Glutamatergic neuron (in vitro differentiated cells): ENCODE measurements at regions not wholly inside any gene's neighbourhood (a gene's known extent, or its start where the extent isn't known, plus 50 kb on each side); places are given as distances from the start of the nearest gene placed in this dataset.

Experiments
- DNase-seq: peaks from one replicate; pipeline ENCODE4 v3.0.0; 2022
- H3K27ac Mint-ChIP-seq: one replicate; pipeline ENCODE4 v1.8.0; 2020; ENCODE audit warnings: mild to moderate bottlenecking, mixed read lengths, inconsistent platforms; ENCODE audit not compliant: unreplicated experiment
- H3K27me3 Mint-ChIP-seq: one replicate; pipeline ENCODE4 v1.8.0; 2020; ENCODE audit warnings: mild to moderate bottlenecking, moderate library complexity, mixed read lengths, inconsistent platforms; ENCODE audit not compliant: unreplicated experiment
- H3K36me3 Mint-ChIP-seq: one replicate; pipeline ENCODE4 v1.8.0; 2020; ENCODE audit warnings: mild to moderate bottlenecking, mixed read lengths, inconsistent platforms; ENCODE audit not compliant: unreplicated experiment
- H3K4me1 Mint-ChIP-seq: one replicate; pipeline ENCODE4 v1.8.0; 2020; ENCODE audit warnings: mild to moderate bottlenecking, low read depth, mixed read lengths, inconsistent platforms; ENCODE audit not compliant: unreplicated experiment
- H3K4me3 Mint-ChIP-seq: one replicate; pipeline ENCODE4 v1.8.0; 2020; ENCODE audit warnings: mild to moderate bottlenecking, mixed read lengths, inconsistent platforms; ENCODE audit not compliant: unreplicated experiment
- H3K9me3 Mint-ChIP-seq: one replicate; pipeline ENCODE4 v1.8.0; 2020; ENCODE audit warnings: mild to moderate bottlenecking, moderate library complexity, mixed read lengths, inconsistent platforms; ENCODE audit not compliant: unreplicated experiment
- TF ChIP-seq, protein P1 (sequence below): fragments of 200-600 bp; sonication (generic); IDR thresholded peaks from one replicate; pipeline ENCODE4 v1.5.0; 2021; ENCODE audit not compliant: partially characterized antibody, unreplicated experiment

DNA sequence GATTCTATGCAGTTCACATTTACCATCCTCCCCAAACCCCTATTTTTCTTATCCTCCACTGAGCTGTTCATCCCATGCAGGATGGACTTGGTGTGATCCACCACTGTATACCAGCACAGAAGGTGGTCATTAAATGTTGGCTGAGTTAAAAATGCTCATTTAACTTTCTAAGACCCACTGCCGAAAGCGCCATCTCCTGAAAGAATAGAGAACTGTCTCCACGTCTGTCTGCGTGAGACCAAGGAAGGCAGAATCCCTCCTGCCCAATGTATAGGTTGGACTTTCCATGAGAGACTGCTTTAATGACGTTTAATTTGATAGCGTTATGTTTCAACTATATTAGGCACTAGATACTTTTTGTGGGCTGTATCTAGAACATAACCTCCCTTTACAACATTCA, 124.3 kb downstream of the GPAM start:
- no peaks in the 10 kb centered on the region for H3K4me1 Mint-ChIP-seq
- TF ChIP-seq, protein P1, sequence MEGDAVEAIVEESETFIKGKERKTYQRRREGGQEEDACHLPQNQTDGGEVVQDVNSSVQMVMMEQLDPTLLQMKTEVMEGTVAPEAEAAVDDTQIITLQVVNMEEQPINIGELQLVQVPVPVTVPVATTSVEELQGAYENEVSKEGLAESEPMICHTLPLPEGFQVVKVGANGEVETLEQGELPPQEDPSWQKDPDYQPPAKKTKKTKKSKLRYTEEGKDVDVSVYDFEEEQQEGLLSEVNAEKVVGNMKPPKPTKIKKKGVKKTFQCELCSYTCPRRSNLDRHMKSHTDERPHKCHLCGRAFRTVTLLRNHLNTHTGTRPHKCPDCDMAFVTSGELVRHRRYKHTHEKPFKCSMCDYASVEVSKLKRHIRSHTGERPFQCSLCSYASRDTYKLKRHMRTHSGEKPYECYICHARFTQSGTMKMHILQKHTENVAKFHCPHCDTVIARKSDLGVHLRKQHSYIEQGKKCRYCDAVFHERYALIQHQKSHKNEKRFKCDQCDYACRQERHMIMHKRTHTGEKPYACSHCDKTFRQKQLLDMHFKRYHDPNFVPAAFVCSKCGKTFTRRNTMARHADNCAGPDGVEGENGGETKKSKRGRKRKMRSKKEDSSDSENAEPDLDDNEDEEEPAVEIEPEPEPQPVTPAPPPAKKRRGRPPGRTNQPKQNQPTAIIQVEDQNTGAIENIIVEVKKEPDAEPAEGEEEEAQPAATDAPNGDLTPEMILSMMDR = no peak
- no peak overlapping the region for H3K27ac Mint-ChIP-seq
- peaks cover 2% of the 10 kb centered on the region for H3K27me3 Mint-ChIP-seq
- DNase-seq = no peak
- H3K36me3 Mint-ChIP-seq = no peaks in the 10 kb centered on the region
- H3K4me3 Mint-ChIP-seq = no peak overlapping the region
- no peaks in the 10 kb centered on the region for H3K9me3 Mint-ChIP-seq

DNA sequence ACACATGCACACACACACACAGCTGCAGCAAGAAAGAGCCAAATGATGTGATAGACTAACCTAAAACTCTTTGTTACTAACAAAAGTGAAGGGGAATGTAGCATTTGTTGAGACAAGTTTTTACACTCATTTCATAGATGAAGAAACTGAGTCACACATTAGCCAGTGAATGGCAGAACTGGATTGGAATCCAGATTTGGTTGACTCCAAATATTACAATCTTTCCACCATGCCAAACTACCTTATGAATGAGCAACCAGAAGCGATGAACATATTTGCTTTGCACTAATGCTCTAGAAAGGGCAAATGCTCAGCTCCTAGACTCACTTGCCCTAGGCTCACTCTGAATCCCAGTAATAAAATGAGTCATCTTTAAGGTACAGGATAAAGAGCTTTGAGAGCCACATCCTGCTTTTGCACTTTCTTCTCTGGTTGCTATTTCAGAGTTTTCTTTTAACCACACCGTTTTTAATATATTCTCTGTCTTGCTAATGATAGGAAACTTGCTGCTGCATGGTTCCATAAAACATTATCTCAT, 111.9 kb downstream of the GPAM start:
- Mint-ChIP-seq H3K27ac (no peak overlapping the region), H3K27me3 (peaks cover 2% of the 10 kb centered on the region), H3K36me3 (no peaks in the 10 kb centered on the region), H3K4me3 (no peak overlapping the region), H3K4me1 (no peaks in the 10 kb centered on the region), H3K9me3 (no peaks in the 10 kb centered on the region)
- TF ChIP-seq, protein P1 = no peak
- DNase-seq = no peak

DNA sequence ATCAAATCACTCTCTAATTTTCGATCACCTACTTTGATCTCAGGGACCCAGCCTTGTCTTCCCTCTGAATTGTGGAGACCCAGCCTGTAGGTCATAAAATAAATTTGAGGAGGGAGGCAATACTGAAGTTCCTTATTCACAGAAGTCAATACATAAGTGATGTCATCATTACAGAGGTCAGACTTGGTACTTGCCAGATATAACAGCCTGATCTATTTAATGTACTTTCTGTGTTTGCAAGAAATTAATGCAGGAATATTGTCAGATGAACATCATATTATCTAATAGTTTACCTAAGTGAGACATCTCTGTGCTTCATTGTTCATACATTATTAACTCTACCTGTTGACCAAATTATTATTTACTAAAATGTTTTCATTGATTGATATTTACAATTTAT, 105.6 kb downstream of the GPAM start:
- H3K9me3 Mint-ChIP-seq = no peaks in the 10 kb centered on the region
- TF ChIP-seq, protein P1 = no peak
- no peak for DNase-seq
- H3K36me3 Mint-ChIP-seq = no peaks in the 10 kb centered on the region
- no peaks in the 10 kb centered on the region for H3K27me3 Mint-ChIP-seq
- no peaks in the 10 kb centered on the region for H3K4me1 Mint-ChIP-seq
- H3K27ac Mint-ChIP-seq = no peak overlapping the region
- no peak overlapping the region for H3K4me3 Mint-ChIP-seq

DNA sequence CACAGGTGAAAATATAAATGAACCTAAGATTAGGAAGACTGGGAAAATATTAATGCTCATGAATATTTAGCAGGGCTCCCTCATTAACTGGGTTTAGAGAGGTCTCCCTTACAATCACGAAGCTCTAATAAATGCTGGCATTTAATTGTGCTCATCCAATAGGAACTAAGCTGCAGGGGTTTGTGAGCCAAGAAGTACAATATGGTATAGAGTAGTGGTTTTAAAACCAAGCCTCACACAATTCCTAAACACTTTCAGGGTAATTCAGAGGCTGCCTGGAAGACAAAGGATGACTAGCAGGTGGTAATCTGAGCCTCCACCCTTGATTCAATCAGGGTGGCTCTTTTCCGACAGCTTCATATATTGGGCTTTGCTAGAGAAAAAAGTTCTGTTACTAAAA, 103.3 kb downstream of the GPAM start:
- Mint-ChIP-seq H3K9me3 (no peaks in the 10 kb centered on the region), H3K4me1 (no peaks in the 10 kb centered on the region), H3K36me3 (no peaks in the 10 kb centered on the region), H3K27me3 (no peaks in the 10 kb centered on the region), H3K4me3 (no peak overlapping the region), H3K27ac (no peak overlapping the region)
- no peak for DNase-seq
- TF ChIP-seq, protein P1 = no peak

GRCh38 chr10:112082120-112082519, 101.4 kb downstream of the GPAM start:
- no peak for DNase-seq
- H3K4me3 Mint-ChIP-seq = no peak overlapping the region
- no peaks in the 10 kb centered on the region for H3K9me3 Mint-ChIP-seq
- H3K36me3 Mint-ChIP-seq = no peaks in the 10 kb centered on the region
- TF ChIP-seq, protein P1 = no peak
- H3K27me3 Mint-ChIP-seq = no peaks in the 10 kb centered on the region
- no peaks in the 10 kb centered on the region for H3K4me1 Mint-ChIP-seq
- no peak overlapping the region for H3K27ac Mint-ChIP-seq
